GM12878 (cell line): ENCODE measurements at regions not wholly inside any gene's neighbourhood (a gene's known extent, or its start where the extent isn't known, plus 50 kb on each side); places are given as distances from the start of the nearest gene placed in this dataset.

ENCODE experiments used
- ATAC-seq: fragments of 200-7000 bp; cut with Tn5 transposase; 3 replicates; pipeline ENCODE4 v1.9.1; 2020; ENCODE audit warnings: mild to moderate bottlenecking, moderate library complexity
- BruUV-seq: library from RNA; stranded (reverse); fragments of 400-500 nt; replicated peaks from 2 replicates; lab custom pipeline; 2021; lab: Mats Ljungman, UMichigan
- CTCF ChIA-PET: fragments of 300-600 bp; sonication (Branson Sonifier 250); formaldehyde crosslinking; extraction: SDS; loops from one replicate; lab custom pipeline; 2021; ENCODE audit warnings: inconsistent platforms; lab: Yijun Ruan, JAX
- POLR2A ChIA-PET: fragments of 350-600 bp; formaldehyde crosslinking; extraction: SDS; loops from one replicate; lab custom pipeline; 2021; ENCODE audit warnings: inconsistent platforms; lab: Charles Lee
- RAD21 ChIA-PET: fragments of 300-600 bp; sonication (Branson Sonifier 250); formaldehyde crosslinking; loops from one replicate; lab custom pipeline; 2023; ENCODE audit warnings: antibody characterized with exemption; ENCODE audit not compliant: unreplicated experiment; lab: Charles Lee
- SMC1A ChIA-PET: fragments of 300-600 bp; sonication (Branson Sonifier 250); formaldehyde crosslinking; loops from one replicate; lab custom pipeline; 2023; ENCODE audit not compliant: unreplicated experiment, uncharacterized antibody; lab: Charles Lee
- DNase-seq: peaks from one replicate; pipeline ENCODE4 v3.0.0-alpha.2; 2011; ENCODE audit warnings: low read depth, low spot score
- FAIRE-seq: peaks from 3 replicates; lab custom pipeline; 2011; peaks lifted over from hg19 to GRCh38; lab: Jason Lieb, UNC
- H2AFZ ChIP-seq: 2 replicates; pipeline ENCODE4 v1.6.0; 2011; ENCODE audit warnings: low read depth, low read length, control low read depth; ENCODE audit not compliant: control insufficient read depth
- H3K27ac ChIP-seq: 2 replicates; pipeline ENCODE4 v1.5.1; 2011; ENCODE audit warnings: control low read depth; ENCODE audit not compliant: control insufficient read depth, insufficient read depth
- H3K27me3 ChIP-seq, 2 experiments: replicated peaks in 1 of 2; 2 replicates each; pipeline versions ENCODE4 v1.6.0 to v1.6.1; 2011; ENCODE audit warnings: low read length in 1 of 2; ENCODE audit not compliant: control insufficient read depth in 2 of 2, insufficient read depth in 2 of 2
- H3K36me3 ChIP-seq, 2 experiments: 2 replicates each; pipeline ENCODE4 v1.5.1; 2011; ENCODE audit warnings: low read length in 1 of 2; ENCODE audit not compliant: control insufficient read depth in 2 of 2, insufficient read depth in 2 of 2
- H3K4me1 ChIP-seq: 2 replicates; pipeline ENCODE4 v1.6.1; 2011; ENCODE audit warnings: mild to moderate bottlenecking, low read length, moderate library complexity, mixed read lengths; ENCODE audit not compliant: control insufficient read depth, insufficient read depth
- H3K4me2 ChIP-seq: 2 replicates; pipeline ENCODE4 v1.6.0; 2011; ENCODE audit warnings: control low read depth; ENCODE audit not compliant: control insufficient read depth, insufficient read depth
- H3K4me3 ChIP-seq: fragments of 200-600 bp; sonication (generic); 2 replicates; pipeline ENCODE4 v1.5.1; 2016
- H3K79me2 ChIP-seq: 2 replicates; pipeline ENCODE4 v1.6.0; 2011; ENCODE audit warnings: low read length; ENCODE audit not compliant: control insufficient read depth, insufficient read depth
- H3K9ac ChIP-seq: 2 replicates; pipeline ENCODE4 v1.8.0; 2011; ENCODE audit warnings: low read length, control low read depth, mixed read lengths; ENCODE audit not compliant: control insufficient read depth, insufficient read depth
- H3K9me3 ChIP-seq: replicated peaks from 3 replicates; pipeline ENCODE4 v1.5.1; 2011; ENCODE audit warnings: mild to moderate bottlenecking, low read length; ENCODE audit not compliant: control insufficient read depth, insufficient read depth
- H4K20me1 ChIP-seq: 2 replicates; pipeline ENCODE4 v1.6.0; 2011; ENCODE audit not compliant: control insufficient read depth, insufficient read depth
- BHLHE40 ChIP-seq, 2 experiments: fragments of 450-650 bp in 1 of 2; IDR thresholded peaks; 2 replicates each; pipeline ENCODE4 v1.6.1; 2011 to 2017; ENCODE audit warnings: low read depth in 2 of 2, borderline replicate concordance in 1 of 2, improper control_type of control experiment in 1 of 2, low read length in 1 of 2, mild to moderate bottlenecking in 1 of 2
- CHD4 ChIP-seq: fragments of 200-600 bp; sonication (generic); IDR thresholded peaks from 2 replicates; pipeline ENCODE4 v1.6.1; 2016; ENCODE audit warnings: mild to moderate bottlenecking
- EGR1 ChIP-seq, 2 experiments: IDR thresholded peaks; 1 replicate in 1 of 2; 2 replicates in 1 of 2; pipeline ENCODE4 v1.6.1; 2011 to 2012; ENCODE audit warnings: low read depth in 2 of 2, low read length in 2 of 2, borderline replicate concordance in 1 of 2, mild to moderate bottlenecking in 1 of 2, moderate library complexity in 1 of 2
- ELK1 ChIP-seq: IDR thresholded peaks from 2 replicates; pipeline ENCODE4 v1.6.1; 2012; ENCODE audit warnings: low read depth, low read length, improper control_type of control experiment
- FOXM1 ChIP-seq: IDR thresholded peaks from 2 replicates; pipeline ENCODE4 v1.6.1; 2012; ENCODE audit warnings: low read depth, mild to moderate bottlenecking, inconsistent platforms, low read length, moderate library complexity
- IRF3 ChIP-seq: fragments of 450-650 bp; IDR thresholded peaks from 2 replicates; pipeline ENCODE4 v1.6.1; 2014; ENCODE audit warnings: mild to moderate bottlenecking
- KAT2A ChIP-seq: conservative IDR thresholded peaks from 2 replicates; pipeline ENCODE4 v1.6.1; 2011; ENCODE audit warnings: low read depth, low read length; ENCODE audit not compliant: control insufficient read depth
- NR2F1 ChIP-seq: fragments of 450-650 bp; conservative IDR thresholded peaks from 2 replicates; pipeline ENCODE4 v1.6.1; 2017; ENCODE audit warnings: mild to moderate bottlenecking
- NRF1 ChIP-seq: conservative IDR thresholded peaks from 2 replicates; pipeline ENCODE4 v1.6.1; 2011; ENCODE audit warnings: mild to moderate bottlenecking, low read depth, low read length, improper control_type of control experiment
- RELA ChIP-seq: fragments of 450-650 bp; IDR thresholded peaks from 2 replicates; pipeline ENCODE4 v1.8.0; 2014; ENCODE audit warnings: borderline replicate concordance; ENCODE audit not compliant: partially characterized antibody
- SP1 ChIP-seq: IDR thresholded peaks from one replicate; pipeline ENCODE4 v1.6.1; 2011; ENCODE audit warnings: low read depth, low read length
- SREBF1 ChIP-seq: IDR thresholded peaks from 2 replicates; pipeline ENCODE4 v1.6.1; 2012; ENCODE audit warnings: mild to moderate bottlenecking, low read length
- SRF ChIP-seq, 2 experiments: IDR thresholded peaks; 2 replicates each; pipeline ENCODE4 v1.6.1; 2011; ENCODE audit warnings: low read depth in 2 of 2, low read length in 2 of 2, mild to moderate bottlenecking in 1 of 2, moderate library complexity in 1 of 2
- TCF3 ChIP-seq: IDR thresholded peaks from 2 replicates; pipeline ENCODE4 v1.6.1; 2012; ENCODE audit warnings: low read depth, mild to moderate bottlenecking, low read length, borderline replicate concordance; ENCODE audit not compliant: insufficient read depth
- ZBTB11 ChIP-seq: fragments of 450-650 bp; formaldehyde crosslinking; IDR thresholded peaks from 2 replicates; pipeline ENCODE4 v1.5.0; 2022; ENCODE audit warnings: mild to moderate bottlenecking, missing genetic modification characterization
- ZNF217 ChIP-seq: fragments of 450-650 bp; IDR thresholded peaks from 2 replicates; pipeline ENCODE4 v1.6.1; 2017; ENCODE audit warnings: antibody characterized with exemption, mild to moderate bottlenecking
- WGBS: methylation state at CpG from one replicate; pipeline ENCODE4 v1.1.6; 2016; ENCODE audit warnings: low lambda C conversion rate; ENCODE audit not compliant: insufficient replicate concordance, insufficient coverage; ENCODE audit errors: missing lambda C conversion rate; 5-methylcytosine and 5-hydroxymethylcytosine counted together
- in situ Hi-C: fragments of 300-500 bp; cut with MboI; formaldehyde crosslinking; loops from 9 replicates; pipeline ENCODE4 v1.14.3; 2018; ENCODE audit warnings: mixed read lengths
- intact Hi-C: fragments of 100-400 bp; cut with micrococcal nuclease; formaldehyde crosslinking; loops from one replicate; pipeline ENCODE4 v1.14.2; 2022; ENCODE audit not compliant: unreplicated experiment

GRCh38 chrX:39247536-39247935, 446.3 kb downstream of the MID1IP1 start:
- DNase-seq (no peak), FAIRE-seq (no peak), ATAC-seq (no peak)
- Histone ChIP-seq H3K9ac (no peak overlapping the region), H3K27ac (no peak overlapping the region), H2AFZ (no peak overlapping the region), H3K79me2 (no peaks in the 10 kb centered on the region), H3K4me3 (no peak overlapping the region), H3K36me3 (no peaks in the 10 kb centered on the region), H3K4me1 (no peaks in the 10 kb centered on the region), H3K27me3 (peaks cover 0 to 3% of the 10 kb centered on the region in 2 experiments; a peak in 1 of 4 replicates), H4K20me1 (no peaks in the 10 kb centered on the region), H3K4me2 (no peak overlapping the region), H3K9me3 (no peaks in the 10 kb centered on the region)
- in situ Hi-C loops = no loop called here
- ChIA-PET POLR2A (no interaction called here), RAD21 (interaction anchor here (1.1 kb wide), 1 partner anchor 480 kb away, joined by 3 read pairs; no protein-coding TSS in a partner anchor), SMC1A (interaction anchor here (0.6 to 2.5 kb wide), 7 partner anchors 10 to 201 kb away, joined by 3 to 8 read pairs (median 3); no protein-coding TSS in a partner anchor), CTCF (interaction anchor here (2.6 kb wide), 1 partner anchor 14 kb away, joined by 7 read pairs; no protein-coding TSS in a partner anchor)
- whole genome bisulfite sequencing = 30% methylated on average over 5 of the region's 5 CpGs
- TF ChIP-seq IRF3 (no peak), EGR1 (IDR thresholded peaks at IDR 0.05; ENCODE audit: borderline replicate concordance in 1 of 2, low read depth in 2 of 2, low read length in 2 of 2) (no peak), RELA (no peak), TCF3 (no peak), NR2F1 (no peak), SP1 (no peak), SRF (IDR thresholded peaks at IDR 0.05; ENCODE audit: low read depth in 2 of 2, low read length in 2 of 2) (no peak), NRF1 (no peak), ZBTB11 (no peak), FOXM1 (no peak), KAT2A (no peak), BHLHE40 (IDR thresholded peaks at IDR 0.05; ENCODE audit: borderline replicate concordance in 1 of 2, low read depth in 2 of 2, low read length in 1 of 2) (no peak), SREBF1 (no peak), ZNF217 (no peak), CHD4 (no peak), ELK1 (no peak)
- BruUV-seq = no TSS peak
- intact Hi-C loops = no loop called here
